ENCODE measurements at regions not wholly inside any gene's neighbourhood (a gene's known extent, or its start where the extent isn't known, plus 50 kb on each side); places are given as distances from the start of the nearest gene placed in this dataset.

GRCh38 chr16:7268182-7268581 is 64.5 kb upstream of the RBFOX1 start:
- no peaks in the 10 kb centered on the region for H3K9me1 ChIP-seq (ENCODE audit: insufficient read depth, low read length)
- no peak overlapping the region for H3K14ac ChIP-seq (replicated peaks; ENCODE audit: low read depth, low read length)
- no peak overlapping the region for H3K56ac ChIP-seq (ENCODE audit: extremely low read depth, insufficient read depth, low read length)
- intact Hi-C loops (cut with micrococcal nuclease), result no loop called here
- H4K5ac ChIP-seq (ENCODE audit: low read depth, low read length), result no peak overlapping the region
- no peak overlapping the region for H2AK5ac ChIP-seq (ENCODE audit: low read depth, low read length)
- no peaks in the 10 kb centered on the region for H3K36me3 ChIP-seq (ENCODE audit: control insufficient read depth, insufficient read depth, low read length)
- DNase-seq (no peak), ATAC-seq (ENCODE audit: low read depth) (no peak)
- H3K4ac ChIP-seq (ENCODE audit: low read depth, low read length), result no peak overlapping the region
- no peak overlapping the region for H2AK9ac ChIP-seq (replicated peaks; ENCODE audit: low read depth, low read length, poor library complexity)
- no peak overlapping the region for H3K23ac ChIP-seq (ENCODE audit: low read depth, low read length)
- 17% methylated on average over 1 of the region's 6 CpGs; no CpG with 5 or more reads in 1 of the 2 experiments for WGBS, 2 experiments (ENCODE audit: extremely low coverage in 2 of 2, insufficient read length in 1 of 2)
- BruUV-seq (replicated peaks), result no TSS peak
- no peak overlapping the region for H4K8ac ChIP-seq (ENCODE audit: low read depth in 2 of 2, low read length in 2 of 2)
- H3K27me3 ChIP-seq (ENCODE audit: control insufficient read depth, insufficient read depth, low read length), result no peaks in the 10 kb centered on the region
- CTCF ChIA-PET, result no interaction called here
- H2BK20ac ChIP-seq (ENCODE audit: low read depth, low read length), result no peak overlapping the region
- no peaks in the 10 kb centered on the region for H3K4me1 ChIP-seq (ENCODE audit: control insufficient read depth, insufficient read depth, low read length)
- H3K4me3 ChIP-seq (ENCODE audit: insufficient read depth, low read depth, low read length), result no peak overlapping the region
- no peak overlapping the region for H3K18ac ChIP-seq (ENCODE audit: low read depth, low read length)
- no peak overlapping the region for H3K4me2 ChIP-seq (ENCODE audit: low read depth, low read length)
- peaks cover 16% of the 10 kb centered on the region for H3K9me3 ChIP-seq (ENCODE audit: control insufficient read depth, insufficient read depth, low read length)
- POLR2A ChIA-PET (ENCODE audit: unreplicated experiment), result no interaction called here
- H2BK120ac ChIP-seq (ENCODE audit: low read depth, low read length), result no peak overlapping the region
- H4K20me1 ChIP-seq (ENCODE audit: insufficient read depth, low read length), result no peaks in the 10 kb centered on the region
- no peak overlapping the region for H2AFZ ChIP-seq (replicated peaks; ENCODE audit: low read length, poor library complexity)
- H3K79me1 ChIP-seq (ENCODE audit: low read depth in 1 of 2, low read length in 2 of 2), result no peaks in the 10 kb centered on the region
- in situ Hi-C loops (cut with MboI; ENCODE audit: low sequenced_read_pairs), result no loop called here
- H3K27ac ChIP-seq (ENCODE audit: insufficient read depth, low read length), result no peak overlapping the region
- dilution Hi-C loops (cut with HindIII; ENCODE audit: low sequenced_read_pairs, unreplicated experiment), result no loop called here
- H3K9ac ChIP-seq (ENCODE audit: low read depth, low read length), result no peak overlapping the region
- no peak overlapping the region for H2BK15ac ChIP-seq (ENCODE audit: low read depth, low read length)
- H4K91ac ChIP-seq (ENCODE audit: insufficient read depth, low read depth, low read length), result no peak overlapping the region
- H2BK5ac ChIP-seq (ENCODE audit: low read depth, low read length, poor library complexity, severe bottlenecking), result no peak overlapping the region
- TF ChIP-seq RAD21 (IDR thresholded peaks at IDR 0.05; ENCODE audit: low read length) (no peak), NFE2L2 (IDR thresholded peaks at IDR 0.05; ENCODE audit: low read depth, low read length) (no peak), RCOR1 (IDR thresholded peaks at IDR 0.05; ENCODE audit: insufficient replicate concordance, low read length) (no peak), BHLHE40 (IDR thresholded peaks at IDR 0.05; ENCODE audit: low read depth, low read length) (no peak), CEBPB (IDR thresholded peaks at IDR 0.05; ENCODE audit: low read depth, low read length) (no peak), POLR2A (IDR thresholded peaks at IDR 0.05; ENCODE audit: low read depth, low read length) (no peak), FOS (IDR thresholded peaks at IDR 0.05; ENCODE audit: low read depth, low read length) (no peak), MXI1 (IDR thresholded peaks at IDR 0.05; ENCODE audit: borderline replicate concordance, low read depth, low read length) (no peak)
